HL-60 (cell line): ENCODE measurements at regions not wholly inside any gene's neighbourhood (a gene's known extent, or its start where the extent isn't known, plus 50 kb on each side); places are given as distances from the start of the nearest gene placed in this dataset.

Experiments
- CTCF ChIP-seq: IDR thresholded peaks from one replicate; pipeline ENCODE4 v1.5.1; 2011; ENCODE audit warnings: low read length, control low read depth, inconsistent platforms; ENCODE audit not compliant: insufficient read depth
- POLR2AphosphoS5 ChIP-seq: IDR thresholded peaks from 2 replicates; pipeline ENCODE4 v1.6.1; 2012; ENCODE audit warnings: low read depth
- REST ChIP-seq: IDR thresholded peaks from 2 replicates; pipeline ENCODE4 v1.6.1; 2012; ENCODE audit warnings: low read depth; ENCODE audit not compliant: insufficient replicate concordance

GRCh38 chr2:67898595-67898994 lies 164.2 kb downstream of the C1D start:
- TF ChIP-seq CTCF (no peak), POLR2AphosphoS5 (no peak), REST (no peak)
